Nephron (organoid): ENCODE measurements at regions not wholly inside any gene's neighbourhood (a gene's known extent, or its start where the extent isn't known, plus 50 kb on each side); places are given as distances from the start of the nearest gene placed in this dataset.
A peak's percentile ranks its signal among the peaks of the same experiment; 100 is the strongest.

Experiments used
- H3K27ac Mint-ChIP-seq, 3 experiments: 2 replicates each; pipeline ENCODE4 v1.8.0; 2020; ENCODE audit warnings: mixed read lengths in 3 of 3, mild to moderate bottlenecking in 2 of 3, moderate library complexity in 1 of 3
- H3K27me3 Mint-ChIP-seq: 2 replicates; pipeline ENCODE4 v1.8.0; 2021; ENCODE audit warnings: low read depth, mild to moderate bottlenecking, moderate library complexity, mixed read lengths
- H3K36me3 Mint-ChIP-seq: 2 replicates; pipeline ENCODE4 v1.8.0; 2020; ENCODE audit warnings: low read depth, mixed read lengths
- H3K4me1 Mint-ChIP-seq: 2 replicates; pipeline ENCODE4 v1.8.0; 2020; ENCODE audit warnings: mixed read lengths
- H3K4me3 Mint-ChIP-seq, 3 experiments: 2 replicates each; pipeline ENCODE4 v1.8.0; 2020; ENCODE audit warnings: mild to moderate bottlenecking in 3 of 3, mixed read lengths in 3 of 3, moderate library complexity in 2 of 3
- H3K9me3 Mint-ChIP-seq: 2 replicates; pipeline ENCODE4 v1.8.0; 2020; ENCODE audit warnings: mixed read lengths
- TF ChIP-seq, protein P1 (sequence below), 3 experiments: fragments of 200-600 bp; sonication (generic); IDR thresholded peaks; one replicate each; pipeline ENCODE4 v1.5.0; 2021; ENCODE audit warnings: antibody characterized with exemption in 3 of 3; ENCODE audit not compliant: unreplicated experiment in 3 of 3

DNA sequence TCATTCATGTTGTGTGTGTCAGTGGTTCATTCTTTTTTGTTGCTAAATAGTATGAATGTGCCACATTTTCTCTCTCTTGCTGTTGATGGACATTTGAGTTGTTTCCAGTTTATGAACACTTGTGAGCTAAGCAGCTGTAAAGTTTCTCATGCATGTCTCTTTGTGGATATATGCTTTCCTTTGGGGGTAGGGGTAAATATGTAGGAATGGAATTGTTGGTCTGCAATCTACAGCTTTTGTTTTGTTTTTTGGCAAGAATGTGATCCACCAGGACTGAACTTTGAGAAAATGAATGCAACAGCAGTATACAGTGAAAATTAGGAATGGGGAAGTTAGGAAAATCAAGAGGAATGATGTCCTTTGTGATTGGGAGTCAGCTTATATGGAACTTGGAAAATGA, 226.3 kb downstream of the CDCA7 start:
- Mint-ChIP-seq H3K36me3 (no peaks in the 10 kb centered on the region), H3K27ac (peak overlapping the region; percentile 38 to 80 (median 46)), H3K4me1 (peaks cover 30% of the 10 kb centered on the region), H3K4me3 (no peak overlapping the region), H3K9me3 (peaks cover 2% of the 10 kb centered on the region), H3K27me3 (no peaks in the 10 kb centered on the region)
- TF ChIP-seq, protein P1, sequence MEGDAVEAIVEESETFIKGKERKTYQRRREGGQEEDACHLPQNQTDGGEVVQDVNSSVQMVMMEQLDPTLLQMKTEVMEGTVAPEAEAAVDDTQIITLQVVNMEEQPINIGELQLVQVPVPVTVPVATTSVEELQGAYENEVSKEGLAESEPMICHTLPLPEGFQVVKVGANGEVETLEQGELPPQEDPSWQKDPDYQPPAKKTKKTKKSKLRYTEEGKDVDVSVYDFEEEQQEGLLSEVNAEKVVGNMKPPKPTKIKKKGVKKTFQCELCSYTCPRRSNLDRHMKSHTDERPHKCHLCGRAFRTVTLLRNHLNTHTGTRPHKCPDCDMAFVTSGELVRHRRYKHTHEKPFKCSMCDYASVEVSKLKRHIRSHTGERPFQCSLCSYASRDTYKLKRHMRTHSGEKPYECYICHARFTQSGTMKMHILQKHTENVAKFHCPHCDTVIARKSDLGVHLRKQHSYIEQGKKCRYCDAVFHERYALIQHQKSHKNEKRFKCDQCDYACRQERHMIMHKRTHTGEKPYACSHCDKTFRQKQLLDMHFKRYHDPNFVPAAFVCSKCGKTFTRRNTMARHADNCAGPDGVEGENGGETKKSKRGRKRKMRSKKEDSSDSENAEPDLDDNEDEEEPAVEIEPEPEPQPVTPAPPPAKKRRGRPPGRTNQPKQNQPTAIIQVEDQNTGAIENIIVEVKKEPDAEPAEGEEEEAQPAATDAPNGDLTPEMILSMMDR (IDR thresholded peaks at IDR 0.05; ENCODE audit: unreplicated experiment in 3 of 3) = no peak

DNA sequence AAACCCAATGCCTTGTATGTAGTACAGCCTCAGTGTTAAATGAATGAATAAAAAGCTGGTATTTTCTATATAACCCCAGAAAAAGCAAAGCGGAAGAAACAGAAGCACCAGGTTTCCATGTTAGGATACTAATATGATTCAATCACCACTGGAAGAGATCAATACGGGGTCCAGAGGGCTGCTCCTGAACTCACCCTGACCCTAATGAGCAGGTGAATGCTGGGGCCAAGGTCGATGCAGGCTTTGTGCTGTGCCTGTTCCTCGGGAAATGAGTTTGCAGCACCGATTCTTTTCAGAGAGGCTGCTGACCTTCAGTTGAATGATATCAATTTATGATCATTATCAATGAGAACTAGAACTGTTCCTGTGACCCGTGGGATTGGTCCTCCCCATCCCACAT, 228.5 kb downstream of the CDCA7 start:
- Mint-ChIP-seq H3K9me3 (no peaks in the 10 kb centered on the region), H3K27ac (peak overlapping the region in 1 of 3 experiments; percentile 24), H3K36me3 (no peaks in the 10 kb centered on the region), H3K4me3 (no peak overlapping the region), H3K27me3 (no peaks in the 10 kb centered on the region), H3K4me1 (peaks cover 34% of the 10 kb centered on the region)
- TF ChIP-seq, protein P1 (IDR thresholded peaks at IDR 0.05; ENCODE audit: unreplicated experiment in 3 of 3) = no peak

DNA sequence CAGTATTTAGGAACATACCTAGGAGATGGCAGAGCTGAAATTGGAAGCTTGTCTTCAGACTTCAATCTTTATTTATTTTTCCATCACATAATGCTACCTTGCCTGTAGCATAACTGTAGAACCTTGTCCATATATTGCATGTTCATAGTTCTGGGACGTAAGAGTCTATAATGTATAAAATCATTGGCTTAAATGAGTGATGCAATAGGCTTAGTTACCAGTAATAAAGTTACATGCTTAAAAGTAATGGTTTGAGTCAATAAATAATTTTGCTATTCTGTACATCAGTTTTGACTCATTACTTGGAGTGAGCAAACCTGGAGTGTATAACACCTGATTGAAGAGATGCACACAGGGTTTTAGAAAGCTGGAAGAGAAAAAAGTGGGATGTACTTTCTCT, 229.3 kb downstream of the CDCA7 start:
- Mint-ChIP-seq H3K27ac (no peak overlapping the region), H3K36me3 (no peaks in the 10 kb centered on the region), H3K9me3 (no peaks in the 10 kb centered on the region), H3K27me3 (peaks cover 2% of the 10 kb centered on the region), H3K4me3 (no peak overlapping the region), H3K4me1 (peaks cover 36% of the 10 kb centered on the region)
- TF ChIP-seq, protein P1 (IDR thresholded peaks at IDR 0.05; ENCODE audit: unreplicated experiment in 3 of 3) = no peak

DNA sequence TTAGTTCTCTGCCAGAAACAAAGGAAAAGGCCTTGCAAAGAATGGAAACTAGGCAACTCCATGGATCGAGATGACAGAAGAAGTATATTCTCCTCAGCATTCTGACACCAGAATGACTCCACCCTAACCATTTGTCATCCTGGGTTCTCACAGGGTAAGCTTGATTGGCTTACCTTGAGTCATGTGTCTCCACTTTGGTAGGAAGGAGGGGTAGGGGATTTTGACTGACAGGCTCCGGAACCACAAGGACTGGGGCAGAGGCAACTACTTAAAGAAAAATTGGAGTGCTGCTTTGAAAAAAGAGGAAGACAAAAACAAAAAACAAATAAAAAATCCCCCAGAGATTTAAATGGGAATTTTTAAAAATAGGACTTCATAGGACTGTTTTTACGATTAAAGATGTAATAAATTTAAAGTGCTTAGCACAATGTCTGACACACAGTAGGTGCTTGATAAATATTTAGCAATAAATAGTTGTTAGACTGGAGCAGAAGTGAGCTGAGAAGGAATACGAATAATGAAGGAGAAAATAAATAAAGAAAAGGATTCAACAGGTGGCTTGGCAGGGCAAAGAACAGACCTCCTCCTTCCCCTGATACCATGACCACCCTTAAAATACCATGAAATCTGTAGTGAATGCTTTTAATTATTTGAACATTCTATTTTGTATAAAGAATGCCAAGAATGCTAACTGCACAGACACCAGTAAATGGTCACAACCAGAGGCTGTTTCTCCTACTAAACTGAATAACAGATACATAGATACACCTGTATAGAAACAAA, 230.2 kb downstream of the CDCA7 start:
- peaks cover 4% of the 10 kb centered on the region for H3K27me3 Mint-ChIP-seq
- no peaks in the 10 kb centered on the region for H3K9me3 Mint-ChIP-seq
- TF ChIP-seq, protein P1 (IDR thresholded peaks at IDR 0.05; ENCODE audit: unreplicated experiment in 3 of 3) = no peak
- no peaks in the 10 kb centered on the region for H3K36me3 Mint-ChIP-seq
- no peak overlapping the region for H3K4me3 Mint-ChIP-seq
- H3K4me1 Mint-ChIP-seq = peaks cover 44% of the 10 kb centered on the region
- no peak overlapping the region for H3K27ac Mint-ChIP-seq

DNA sequence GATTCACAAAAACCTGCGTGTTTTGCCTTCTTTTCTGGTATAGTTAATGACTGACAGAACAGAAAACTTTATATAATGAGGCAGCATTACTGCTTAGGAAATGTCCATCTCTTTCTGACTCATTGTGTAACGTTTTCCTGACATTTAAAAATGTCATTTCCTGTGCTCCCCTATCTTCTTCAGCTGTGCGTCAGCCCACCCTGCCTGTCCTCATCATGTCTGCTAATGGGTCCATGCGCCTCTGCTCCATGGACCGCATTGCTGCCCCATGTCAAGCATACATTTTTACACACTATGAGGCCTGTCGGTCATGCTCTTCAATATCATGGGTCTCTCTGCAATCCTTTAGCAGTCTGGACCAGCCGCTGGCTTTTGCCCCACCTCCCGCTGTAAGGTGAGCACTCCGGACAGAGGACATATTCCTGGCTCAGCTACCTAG, 234.3 kb downstream of the CDCA7 start:
- Mint-ChIP-seq H3K27me3 (peaks cover 10% of the 10 kb centered on the region), H3K4me3 (no peak overlapping the region), H3K4me1 (peaks cover 30% of the 10 kb centered on the region), H3K27ac (peak overlapping the region in 2 of 3 experiments; percentile 74 to 86), H3K9me3 (peaks cover 10% of the 10 kb centered on the region), H3K36me3 (peaks cover 7% of the 10 kb centered on the region)
- TF ChIP-seq, protein P1 (IDR thresholded peaks at IDR 0.05; ENCODE audit: unreplicated experiment in 3 of 3) = no peak
